ENCODE measurements at regions not wholly inside any gene's neighbourhood (a gene's known extent, or its start where the extent isn't known, plus 50 kb on each side); places are given as distances from the start of the nearest gene placed in this dataset.
"Not testable (repeated sequence)": the region's sequence is repeated elsewhere in the genome, so short reads cannot be mapped to it uniquely, and the experiment has no call there.

DNA sequence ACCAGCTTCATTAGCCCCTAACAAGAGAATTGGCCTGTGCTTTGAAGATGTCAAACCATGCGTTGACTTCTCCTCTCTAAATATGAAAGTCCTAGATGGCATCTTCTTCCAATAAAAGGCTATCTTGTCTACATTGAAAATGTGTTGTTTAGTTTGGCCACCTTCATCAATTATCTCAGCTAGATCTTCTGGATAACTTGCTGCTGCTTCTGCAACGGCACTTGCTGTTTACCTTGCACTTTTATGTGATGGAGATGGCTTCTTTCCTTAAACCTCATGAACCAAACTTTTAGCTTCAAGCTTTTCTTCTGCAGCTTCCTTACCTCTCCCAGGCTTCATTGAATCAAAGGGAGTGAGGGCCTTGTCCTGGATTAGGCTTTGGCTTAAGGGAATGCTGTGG lies 58.6 kb upstream of the CSNK1E start:
- intact Hi-C loops (cut with micrococcal nuclease); H3K27ac Mint-ChIP-seq; H3K27me3 Mint-ChIP-seq; H3K4me1 Mint-ChIP-seq (ENCODE audit: low read depth); H3K4me3 Mint-ChIP-seq: not testable (repeated sequence)
- H3K9me3 Mint-ChIP-seq = peaks cover 19% of the 10 kb centered on the region
- peaks cover 66% of the 10 kb centered on the region for H3K36me3 Mint-ChIP-seq (ENCODE audit: low read depth)

DNA sequence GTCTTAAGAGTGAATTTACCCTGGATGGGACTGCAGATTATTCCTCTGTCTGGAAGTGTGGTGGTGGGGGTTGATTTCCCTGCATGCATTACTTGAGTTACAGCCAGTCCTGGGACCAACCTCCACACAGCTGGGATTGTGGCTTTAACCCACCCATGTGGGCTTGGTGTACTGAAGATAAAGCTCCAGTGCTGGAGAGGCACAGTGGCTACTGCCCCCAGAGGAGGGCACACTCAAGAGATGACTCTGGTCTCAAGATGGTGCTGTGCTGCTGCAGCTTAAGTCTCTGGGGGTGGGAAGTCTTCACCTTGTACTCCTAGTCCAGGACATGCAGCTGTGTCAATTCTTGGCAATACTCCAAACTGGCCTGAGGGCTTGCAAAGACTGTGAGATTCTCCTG lies 57.8 kb upstream of the CSNK1E start:
- H3K4me1 Mint-ChIP-seq (ENCODE audit: low read depth); H3K27ac Mint-ChIP-seq; H3K4me3 Mint-ChIP-seq; H3K27me3 Mint-ChIP-seq; intact Hi-C loops (cut with micrococcal nuclease): not testable (repeated sequence)
- Mint-ChIP-seq H3K36me3 (ENCODE audit: low read depth) (peaks cover 59% of the 10 kb centered on the region), H3K9me3 (peaks cover 19% of the 10 kb centered on the region)

DNA sequence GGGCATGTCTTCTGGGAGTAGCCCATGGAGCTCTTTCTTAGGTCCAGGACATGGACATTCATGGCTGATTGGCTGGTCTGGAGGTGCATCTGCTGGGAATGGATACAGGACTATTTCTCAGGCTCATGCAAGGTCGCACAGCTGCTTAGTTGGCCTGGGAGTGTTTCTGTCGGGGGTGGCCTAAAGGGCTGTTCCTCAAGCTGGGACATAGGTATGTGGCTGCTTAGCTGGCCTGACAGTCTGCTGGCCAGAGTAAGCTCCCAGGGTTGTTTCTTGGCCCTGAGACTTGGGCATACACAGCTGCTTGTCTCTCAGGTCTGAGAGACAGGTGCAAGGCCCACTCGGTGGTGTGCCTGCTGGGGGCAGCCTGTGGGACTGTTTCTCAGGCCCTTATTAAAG lies 57.2 kb upstream of the CSNK1E start:
- H3K4me1 Mint-ChIP-seq (ENCODE audit: low read depth); H3K4me3 Mint-ChIP-seq; H3K27me3 Mint-ChIP-seq; H3K27ac Mint-ChIP-seq; intact Hi-C loops (cut with micrococcal nuclease): not testable (repeated sequence)
- Mint-ChIP-seq H3K36me3 (ENCODE audit: low read depth) (peaks cover 54% of the 10 kb centered on the region), H3K9me3 (peaks cover 19% of the 10 kb centered on the region)

DNA sequence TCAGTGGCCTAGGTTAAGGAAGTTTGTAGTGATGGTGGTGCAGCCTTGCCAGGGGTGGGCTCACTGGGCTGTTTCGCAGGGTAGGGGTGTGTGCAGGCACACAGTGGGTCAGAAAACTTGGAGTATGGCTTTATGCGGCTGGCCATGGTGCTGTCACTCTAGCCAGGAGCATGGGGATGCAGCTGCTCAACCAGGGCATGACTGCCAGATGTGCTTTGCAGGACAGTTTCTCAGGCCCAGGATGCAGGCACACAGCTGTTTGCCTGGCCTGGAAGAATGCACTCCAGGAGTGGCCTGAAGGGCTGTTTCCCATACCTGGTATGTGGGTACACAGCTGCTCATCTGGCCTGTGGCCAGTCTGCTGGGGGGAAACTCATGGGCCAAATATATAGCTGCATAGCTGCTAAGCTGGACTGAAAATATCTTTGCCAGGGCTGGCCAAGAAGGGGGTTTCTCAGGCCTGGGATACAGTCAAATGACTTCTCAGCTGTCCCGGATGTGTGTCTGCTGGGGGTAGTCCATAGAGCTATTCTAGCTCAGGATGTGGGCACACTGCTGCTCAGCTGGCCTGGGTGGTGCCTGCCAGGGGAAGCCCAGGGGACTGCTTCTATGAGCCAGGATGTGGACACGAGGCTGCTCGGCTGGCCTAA lies 56.7 kb upstream of the CSNK1E start:
- H3K4me3 Mint-ChIP-seq; H3K27ac Mint-ChIP-seq; H3K27me3 Mint-ChIP-seq; intact Hi-C loops (cut with micrococcal nuclease); H3K4me1 Mint-ChIP-seq (ENCODE audit: low read depth): not testable (repeated sequence)
- peaks cover 53% of the 10 kb centered on the region for H3K36me3 Mint-ChIP-seq (ENCODE audit: low read depth)
- peaks cover 19% of the 10 kb centered on the region for H3K9me3 Mint-ChIP-seq

DNA sequence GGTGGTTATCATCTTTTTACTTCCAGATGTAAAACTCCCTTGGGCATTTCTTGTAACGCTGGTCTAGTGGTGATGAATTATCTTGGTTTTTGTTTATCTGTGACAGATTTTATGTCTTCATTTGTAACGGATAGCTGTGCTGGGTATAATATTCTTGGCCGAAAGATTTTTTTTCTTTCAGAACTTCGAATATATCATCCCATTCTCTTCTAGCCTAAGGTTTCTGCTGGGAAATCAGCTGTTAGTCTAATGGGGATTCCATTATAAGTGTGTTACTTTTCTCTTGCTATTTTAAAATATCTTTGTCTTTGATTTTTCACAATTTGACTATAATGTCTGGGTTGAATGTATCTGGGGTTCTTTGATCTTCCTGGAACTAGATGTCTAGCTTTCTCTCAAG lies 55.4 kb upstream of the CSNK1E start:
- H3K4me3 Mint-ChIP-seq; H3K4me1 Mint-ChIP-seq (ENCODE audit: low read depth); H3K27me3 Mint-ChIP-seq; H3K27ac Mint-ChIP-seq; intact Hi-C loops (cut with micrococcal nuclease): not testable (repeated sequence)
- Mint-ChIP-seq H3K36me3 (ENCODE audit: low read depth) (peaks cover 41% of the 10 kb centered on the region), H3K9me3 (peaks cover 19% of the 10 kb centered on the region)

DNA sequence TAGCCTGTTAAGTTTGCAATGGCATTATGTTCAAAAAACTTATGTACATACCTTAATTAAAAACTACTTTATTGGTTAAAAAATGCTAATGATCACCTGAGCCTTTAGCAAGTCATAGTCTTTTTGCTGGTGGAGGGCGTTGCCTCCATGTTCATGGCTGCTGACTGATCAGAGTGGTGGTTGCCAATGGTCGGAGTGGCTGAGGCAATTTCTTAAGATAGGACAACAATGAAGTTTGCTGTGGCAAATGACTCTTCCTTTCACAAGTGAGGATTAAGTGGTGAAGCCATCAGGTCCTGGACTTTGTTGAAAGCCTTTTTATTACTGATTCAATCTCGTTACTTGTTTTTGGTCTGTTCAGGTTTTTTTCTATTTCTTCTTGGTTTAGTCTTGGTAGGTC lies 53.3 kb upstream of the CSNK1E start:
- peaks cover 27% of the 10 kb centered on the region for H3K36me3 Mint-ChIP-seq (ENCODE audit: low read depth)
- H3K27ac Mint-ChIP-seq = not testable (repeated sequence)

DNA sequence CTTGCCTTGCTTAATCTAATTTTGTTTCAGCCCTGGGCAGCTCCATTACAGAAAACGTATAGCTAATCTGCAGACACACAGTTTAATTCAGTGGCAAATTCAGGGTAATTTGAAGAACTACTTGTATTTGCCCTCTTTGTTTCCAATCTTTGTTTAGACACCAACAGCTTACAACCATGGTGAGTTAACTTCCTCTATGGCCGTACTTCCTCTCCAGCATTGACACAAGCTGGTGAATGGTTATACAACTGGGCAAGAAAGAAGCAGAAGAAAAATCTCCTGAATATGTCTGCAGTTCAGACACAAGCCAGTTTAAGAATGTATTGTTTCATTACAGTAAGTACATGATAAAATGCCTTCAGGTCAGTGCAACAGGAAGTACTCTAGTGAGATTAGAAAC lies 51.9 kb upstream of the CSNK1E start:
- peaks cover 20% of the 10 kb centered on the region for H3K36me3 Mint-ChIP-seq (ENCODE audit: low read depth)
- H3K27me3 Mint-ChIP-seq; intact Hi-C loops (cut with micrococcal nuclease); H3K4me1 Mint-ChIP-seq (ENCODE audit: low read depth); H3K4me3 Mint-ChIP-seq; H3K27ac Mint-ChIP-seq: not testable (repeated sequence)
- H3K9me3 Mint-ChIP-seq = peaks cover 19% of the 10 kb centered on the region

More for the DNA sequence above, 53.3 kb upstream of the CSNK1E start:
- intact Hi-C loops (cut with micrococcal nuclease); H3K4me3 Mint-ChIP-seq; H3K27me3 Mint-ChIP-seq; H3K4me1 Mint-ChIP-seq (ENCODE audit: low read depth): not testable (repeated sequence)
- H3K9me3 Mint-ChIP-seq = peaks cover 19% of the 10 kb centered on the region
